HG03565 (cell line): ENCODE measurements at regions not wholly inside any gene's neighbourhood (a gene's known extent, or its start where the extent isn't known, plus 50 kb on each side); places are given as distances from the start of the nearest gene placed in this dataset.

Experiments used
- ATAC-seq: cut with Tn5 transposase; IDR thresholded peaks from one replicate; pipeline ENCODE4 v1.9.1; 2021; ENCODE audit warnings: mild to moderate bottlenecking, moderate library complexity; ENCODE audit not compliant: unreplicated experiment

GRCh38 chr16:87006021-87006420 is 311.2 kb downstream of the C16orf95 start:
- no peak for ATAC-seq

- no peak for ATAC-seq
Measured at GRCh38 chr16:87006789-87007745, 310.1 kb downstream of the C16orf95 start.

- no peak for ATAC-seq
Measured at GRCh38 chr16:87007907-87008306, 309.3 kb downstream of the C16orf95 start.

GRCh38 chr16:87008664-87009063 is 308.5 kb downstream of the C16orf95 start:
- ATAC-seq: no peak

GRCh38 chr16:87012954-87013938 is 303.9 kb downstream of the C16orf95 start:
- no peak for ATAC-seq

GRCh38 chr16:87014112-87014511 is 303.1 kb downstream of the C16orf95 start:
- ATAC-seq: no peak

- no peak for ATAC-seq
Measured at GRCh38 chr16:87015021-87015420, 302.2 kb downstream of the C16orf95 start.

GRCh38 chr16:87016046-87017035 is 300.9 kb downstream of the C16orf95 start:
- no peak for ATAC-seq

GRCh38 chr16:87017371-87018012 is 299.7 kb downstream of the C16orf95 start:
- ATAC-seq: no peak

GRCh38 chr16:87025676-87026075 is 291.5 kb downstream of the C16orf95 start:
- ATAC-seq: no peak

- no peak for ATAC-seq
Measured at GRCh38 chr16:87027056-87027616, 290.1 kb downstream of the C16orf95 start.

GRCh38 chr16:87028481-87029320 is 288.5 kb downstream of the C16orf95 start:
- ATAC-seq: no peak

- ATAC-seq: no peak
Measured at GRCh38 chr16:87032554-87032953, 284.6 kb downstream of the C16orf95 start.

- no peak for ATAC-seq
Measured at GRCh38 chr16:87033021-87033471, 284.1 kb downstream of the C16orf95 start.

- no peak for ATAC-seq
Measured at GRCh38 chr16:87033541-87034300, 283.5 kb downstream of the C16orf95 start.

GRCh38 chr16:87034317-87034716 is 282.9 kb downstream of the C16orf95 start:
- no peak for ATAC-seq

GRCh38 chr16:87035053-87035452 is 282.1 kb downstream of the C16orf95 start:
- ATAC-seq: no peak

GRCh38 chr16:87037012-87037411 is 280.2 kb downstream of the C16orf95 start:
- no peak for ATAC-seq
